SK-N-MC (cell line): ENCODE measurements at regions not wholly inside any gene's neighbourhood (a gene's known extent, or its start where the extent isn't known, plus 50 kb on each side); places are given as distances from the start of the nearest gene placed in this dataset.
"Not testable (repeated sequence)": the region's sequence is repeated elsewhere in the genome, so short reads cannot be mapped to it uniquely, and the experiment has no call there.

Source experiments
- DNase-seq: peaks from one replicate; pipeline ENCODE4 v3.0.0-alpha.2; 2011; ENCODE audit warnings: low read depth, low spot score
- H3K27ac ChIP-seq: fragments of 200-600 bp; sonication (generic); 2 replicates; pipeline ENCODE4 v1.5.1; 2016; ENCODE audit warnings: mixed run types
- H3K36me3 ChIP-seq: fragments of 200-600 bp; sonication (generic); 2 replicates; pipeline ENCODE4 v1.6.1; 2017; ENCODE audit warnings: antibody characterized with exemption, low read length, mixed read lengths; ENCODE audit not compliant: insufficient read depth
- H3K4me3 ChIP-seq: fragments of 200-600 bp; sonication (generic); 2 replicates; pipeline ENCODE4 v1.5.1; 2016
- H3K9ac ChIP-seq: fragments of 200-600 bp; sonication (generic); 2 replicates; pipeline ENCODE4 v1.8.0; 2017; ENCODE audit warnings: mixed run types, mixed read lengths; ENCODE audit not compliant: insufficient read length
- H3K9me3 ChIP-seq: fragments of 200-600 bp; sonication (generic); 2 replicates; pipeline ENCODE4 v1.6.1; 2017; ENCODE audit warnings: low read depth, mild to moderate bottlenecking, antibody characterized with exemption, low read length, moderate library complexity, mixed read lengths
- EZH2 ChIP-seq: fragments of 200-600 bp; sonication (generic); IDR thresholded peaks from one replicate; pipeline ENCODE4 v1.6.1; 2017; ENCODE audit warnings: antibody characterized with exemption
- FOXP2 ChIP-seq: optimal IDR thresholded peaks from 2 replicates; pipeline ENCODE3; 2011; ENCODE audit warnings: mild to moderate bottlenecking, moderate library complexity; ENCODE audit not compliant: insufficient read depth; ENCODE audit errors: extremely low read length, control extremely low read depth
- POLR2AphosphoS5 ChIP-seq: IDR thresholded peaks from 2 replicates; pipeline ENCODE4 v1.6.1; 2012; ENCODE audit warnings: mild to moderate bottlenecking, low read depth, low read length, borderline replicate concordance

GRCh38 chr3:26997226-26997625 is 372.0 kb downstream of the NEK10 start:
- H3K4me3 ChIP-seq, result no peak overlapping the region
- no peak for DNase-seq
- H3K27ac ChIP-seq, result no peak overlapping the region
- no peaks in the 10 kb centered on the region for H3K36me3 ChIP-seq
- no peak overlapping the region for H3K9ac ChIP-seq
- no peaks in the 10 kb centered on the region for H3K9me3 ChIP-seq
- TF ChIP-seq EZH2 (no peak), POLR2AphosphoS5 (no peak), FOXP2 (no peak)

DNA sequence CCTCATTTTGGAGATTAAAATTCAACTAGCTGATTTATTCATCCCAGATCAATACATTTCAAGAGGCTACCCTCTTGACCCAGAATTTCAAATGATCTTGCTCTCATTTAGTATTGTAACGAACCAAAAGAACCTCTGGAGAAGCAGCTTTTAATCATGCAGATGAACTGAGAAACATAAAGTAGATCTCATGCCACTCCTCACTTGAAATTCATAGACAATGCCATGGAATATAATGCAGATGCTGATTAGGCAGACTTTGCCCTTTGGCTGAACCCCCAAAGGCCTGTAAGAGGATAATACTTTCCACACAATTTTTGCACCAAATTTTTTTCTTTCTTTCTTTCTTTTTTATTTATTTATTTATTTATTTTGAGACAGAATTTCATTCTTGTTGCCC is 358.3 kb downstream of the NEK10 start:
- Histone ChIP-seq H3K27ac (no peak overlapping the region), H3K36me3 (no peaks in the 10 kb centered on the region), H3K4me3 (no peak overlapping the region), H3K9ac (no peak overlapping the region), H3K9me3 (no peaks in the 10 kb centered on the region)
- no peak for DNase-seq
- TF ChIP-seq POLR2AphosphoS5 (no peak), FOXP2 (no peak), EZH2 (no peak)

DNA sequence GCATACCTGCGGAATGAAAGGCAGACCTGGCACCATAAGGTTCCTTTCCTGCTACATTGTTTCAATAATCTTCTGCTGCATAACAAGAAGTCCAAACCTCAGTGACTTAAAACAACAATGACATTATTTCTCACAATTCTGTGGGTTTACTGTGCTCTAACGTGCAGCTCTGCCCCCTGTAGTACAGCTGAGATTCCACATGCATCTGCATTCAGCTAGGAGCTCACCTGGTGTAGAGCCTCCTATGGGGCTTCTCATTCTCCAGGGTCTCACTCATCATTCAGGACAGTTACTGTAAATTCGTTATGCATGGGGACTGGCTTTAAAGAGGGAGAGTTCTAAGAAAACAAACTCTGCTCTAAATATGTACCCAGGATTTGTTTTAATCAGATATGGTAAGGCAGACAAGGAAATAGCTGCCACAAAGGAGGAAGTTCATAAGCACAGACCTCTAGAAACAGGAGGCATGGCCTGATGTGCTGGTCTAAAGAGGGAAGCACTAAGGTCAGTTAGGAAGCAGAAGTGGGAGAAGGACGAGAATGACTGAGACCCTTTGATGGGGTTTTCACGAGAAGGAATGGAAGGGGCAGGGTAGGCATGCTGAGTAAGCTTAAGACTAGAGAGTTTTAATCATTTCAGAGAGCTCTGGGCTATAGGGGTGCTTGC is 347.0 kb downstream of the NEK10 start:
- Histone ChIP-seq H3K36me3 (no peaks in the 10 kb centered on the region), H3K4me3 (no peak overlapping the region), H3K9ac (no peak overlapping the region), H3K27ac (no peak overlapping the region), H3K9me3 (no peaks in the 10 kb centered on the region)
- TF ChIP-seq FOXP2 (no peak), POLR2AphosphoS5 (no peak), EZH2 (no peak)
- no peak for DNase-seq

- Histone ChIP-seq H3K27ac (no peak overlapping the region), H3K36me3 (no peaks in the 10 kb centered on the region), H3K9ac (no peak overlapping the region), H3K9me3 (no peaks in the 10 kb centered on the region), H3K4me3 (no peak overlapping the region)
- TF ChIP-seq EZH2 (no peak), POLR2AphosphoS5 (no peak), FOXP2 (no peak)
- no peak for DNase-seq
These were observed 344.7 kb downstream of the NEK10 start for GRCh38 chr3:27024493-27024892.

DNA sequence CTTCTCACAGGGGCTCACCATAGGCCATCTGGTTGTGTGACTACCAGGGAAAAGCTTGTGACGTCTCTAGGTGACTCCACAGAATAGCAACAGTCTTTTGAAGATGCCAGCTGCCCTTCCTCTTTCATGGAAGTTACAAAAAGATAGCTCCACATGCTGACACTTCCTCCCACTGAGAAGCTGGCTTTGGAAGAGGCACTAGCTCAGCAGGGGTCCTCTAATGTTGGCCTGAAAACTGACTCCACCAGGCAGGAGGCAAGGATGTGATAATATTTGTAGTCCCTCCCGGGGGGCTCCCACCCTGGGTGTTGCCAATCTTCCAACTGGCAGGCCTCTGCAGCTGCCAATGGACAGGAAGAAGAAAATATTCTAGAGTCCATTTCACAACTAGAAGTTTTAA is 343.5 kb downstream of the NEK10 start:
- Histone ChIP-seq H3K36me3 (no peaks in the 10 kb centered on the region), H3K9me3 (no peaks in the 10 kb centered on the region), H3K4me3 (no peak overlapping the region), H3K9ac (no peak overlapping the region), H3K27ac (no peak overlapping the region)
- TF ChIP-seq FOXP2 (no peak), EZH2 (no peak), POLR2AphosphoS5 (no peak)
- no peak for DNase-seq

GRCh38 chr3:27031476-27031875 is 337.7 kb downstream of the NEK10 start:
- Histone ChIP-seq H3K36me3 (no peaks in the 10 kb centered on the region), H3K4me3 (no peak overlapping the region), H3K9ac (no peak overlapping the region), H3K27ac (no peak overlapping the region), H3K9me3 (no peaks in the 10 kb centered on the region)
- TF ChIP-seq POLR2AphosphoS5 (no peak), FOXP2 (no peak), EZH2 (no peak)
- no peak for DNase-seq

DNA sequence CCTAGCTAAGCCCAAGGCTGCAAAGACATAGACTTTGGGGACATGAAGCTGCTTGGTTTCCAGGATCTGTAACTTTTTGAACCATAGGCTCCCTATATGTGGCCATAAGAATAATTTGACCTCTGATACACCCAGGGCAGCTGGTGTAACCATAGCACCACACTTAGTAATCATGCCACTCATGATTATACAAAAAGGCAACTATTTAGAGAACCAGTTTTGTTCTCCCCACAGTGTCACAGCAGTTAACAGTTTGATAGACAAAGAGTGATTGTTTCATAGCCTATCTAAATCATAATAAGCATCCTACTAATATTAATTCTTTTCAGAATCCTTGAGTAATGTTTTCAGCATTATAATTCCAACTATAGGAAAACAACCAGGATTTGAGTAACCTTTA is 334.9 kb downstream of the NEK10 start:
- TF ChIP-seq EZH2 (no peak), POLR2AphosphoS5 (no peak), FOXP2 (no peak)
- Histone ChIP-seq H3K36me3 (no peaks in the 10 kb centered on the region), H3K9ac (no peak overlapping the region), H3K4me3 (no peak overlapping the region), H3K9me3 (no peaks in the 10 kb centered on the region), H3K27ac (no peak overlapping the region)
- DNase-seq, result no peak

DNA sequence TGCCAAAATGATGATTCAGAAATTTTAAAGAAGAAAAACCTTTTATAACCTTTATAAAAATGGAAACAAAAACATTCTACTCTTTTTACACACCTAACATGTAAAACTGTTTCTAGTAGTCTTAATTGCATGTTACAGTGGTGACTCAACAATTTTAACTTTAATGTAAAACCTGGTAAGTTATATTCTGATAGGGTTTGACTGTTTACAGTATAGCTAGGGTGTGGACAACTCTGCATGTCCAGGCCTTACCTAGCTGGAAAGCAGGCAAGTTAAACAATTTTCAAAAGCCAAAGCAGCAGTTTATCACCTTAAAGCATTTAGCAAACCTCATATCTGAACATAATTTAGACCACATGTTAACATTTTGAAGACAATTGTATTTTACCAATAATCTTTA is 328.5 kb downstream of the NEK10 start:
- TF ChIP-seq FOXP2, result no peak
- TF ChIP-seq EZH2, result no peak
- no peak for TF ChIP-seq POLR2AphosphoS5
- DNase-seq, result no peak
- no peak overlapping the region for H3K4me3 ChIP-seq
- no peak overlapping the region for H3K27ac ChIP-seq
- no peaks in the 10 kb centered on the region for H3K36me3 ChIP-seq
- H3K9me3 ChIP-seq, result no peaks in the 10 kb centered on the region
- no peak overlapping the region for H3K9ac ChIP-seq

DNA sequence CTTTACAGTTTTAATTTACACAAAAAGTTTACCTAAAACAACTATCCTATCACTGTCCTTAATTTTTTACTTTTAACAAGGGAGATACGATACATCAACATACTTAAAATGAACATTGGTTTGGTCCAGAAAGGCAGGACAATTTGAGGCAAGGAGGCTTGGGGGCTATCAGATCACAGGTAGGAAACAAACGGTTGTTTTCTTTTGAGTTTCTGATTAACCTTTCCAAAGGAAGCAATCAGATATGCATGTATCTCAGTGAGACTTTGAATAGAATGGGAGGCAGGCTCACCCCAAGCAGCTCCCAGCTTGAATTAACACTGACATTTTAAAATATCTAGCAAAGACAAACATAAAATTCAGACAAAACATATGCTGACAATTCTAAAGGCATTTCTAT is 326.6 kb downstream of the NEK10 start:
- not testable (repeated sequence) for H3K9ac ChIP-seq, H3K4me3 ChIP-seq, H3K27ac ChIP-seq, DNase-seq, H3K36me3 ChIP-seq, H3K9me3 ChIP-seq
